Mammary epithelial cell (primary cell): ENCODE measurements at regions not wholly inside any gene's neighbourhood (a gene's known extent, or its start where the extent isn't known, plus 50 kb on each side); places are given as distances from the start of the nearest gene placed in this dataset.

ENCODE experiments used
- EZH2 ChIP-seq: IDR thresholded peaks from 2 replicates; pipeline ENCODE4 v1.6.1; 2012; ENCODE audit warnings: low read length, inconsistent platforms, borderline replicate concordance
- TF ChIP-seq, protein P1 (sequence below), 2 donors: IDR thresholded peaks in 1 of 2; conservative IDR thresholded peaks in 1 of 2; 2 replicates each; pipeline ENCODE4 v1.5.1; 2011 to 2012; ENCODE audit warnings: inconsistent platforms in 2 of 2, low read length in 2 of 2, mild to moderate bottlenecking in 2 of 2, control low read depth in 1 of 2, low read depth in 1 of 2; ENCODE audit not compliant: insufficient read depth in 1 of 2; ENCODE audit errors: extremely low read depth in 1 of 2

DNA sequence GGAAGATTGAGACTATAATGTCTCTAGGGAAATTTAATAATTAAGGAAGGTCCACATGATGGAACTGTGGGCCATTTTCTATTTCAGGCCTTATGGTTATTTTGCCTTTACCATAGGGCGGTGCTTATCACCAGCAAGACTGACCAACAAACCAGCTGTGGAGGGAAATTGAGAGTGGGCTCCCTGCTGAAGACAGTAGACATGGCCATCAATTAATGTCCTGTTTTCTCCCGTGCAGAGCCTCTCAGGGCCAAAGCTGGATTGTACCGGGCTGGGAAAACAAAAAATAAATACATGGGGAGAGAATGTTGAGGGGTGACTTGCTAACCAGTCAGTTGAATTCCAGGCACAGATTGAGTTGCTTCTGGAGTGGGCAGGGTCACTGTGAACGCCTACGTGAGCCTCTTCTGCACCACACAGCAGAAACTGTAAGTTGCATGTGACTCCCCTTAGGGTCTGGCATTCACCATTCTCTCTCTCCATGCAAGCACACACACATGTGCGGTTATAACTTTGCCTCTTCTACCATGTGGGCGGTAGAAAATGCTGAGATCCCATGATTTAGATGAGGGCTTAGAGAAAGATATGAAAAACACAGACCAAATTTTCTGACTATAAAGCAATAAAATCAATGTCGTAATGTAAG, 128.5 kb downstream of the COPS8 start:
- TF ChIP-seq EZH2: no peak
- TF ChIP-seq, protein P1, sequence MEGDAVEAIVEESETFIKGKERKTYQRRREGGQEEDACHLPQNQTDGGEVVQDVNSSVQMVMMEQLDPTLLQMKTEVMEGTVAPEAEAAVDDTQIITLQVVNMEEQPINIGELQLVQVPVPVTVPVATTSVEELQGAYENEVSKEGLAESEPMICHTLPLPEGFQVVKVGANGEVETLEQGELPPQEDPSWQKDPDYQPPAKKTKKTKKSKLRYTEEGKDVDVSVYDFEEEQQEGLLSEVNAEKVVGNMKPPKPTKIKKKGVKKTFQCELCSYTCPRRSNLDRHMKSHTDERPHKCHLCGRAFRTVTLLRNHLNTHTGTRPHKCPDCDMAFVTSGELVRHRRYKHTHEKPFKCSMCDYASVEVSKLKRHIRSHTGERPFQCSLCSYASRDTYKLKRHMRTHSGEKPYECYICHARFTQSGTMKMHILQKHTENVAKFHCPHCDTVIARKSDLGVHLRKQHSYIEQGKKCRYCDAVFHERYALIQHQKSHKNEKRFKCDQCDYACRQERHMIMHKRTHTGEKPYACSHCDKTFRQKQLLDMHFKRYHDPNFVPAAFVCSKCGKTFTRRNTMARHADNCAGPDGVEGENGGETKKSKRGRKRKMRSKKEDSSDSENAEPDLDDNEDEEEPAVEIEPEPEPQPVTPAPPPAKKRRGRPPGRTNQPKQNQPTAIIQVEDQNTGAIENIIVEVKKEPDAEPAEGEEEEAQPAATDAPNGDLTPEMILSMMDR (conservative IDR thresholded peaks at IDR 0.05 in 1 of 2, IDR thresholded peaks at IDR 0.05 in 1 of 2; ENCODE audit: extremely low read depth in 1 of 2, insufficient read depth in 1 of 2, low read depth in 1 of 2, low read length in 2 of 2): no peak
